ENCODE measurements at regions not wholly inside any gene's neighbourhood (a gene's known extent, or its start where the extent isn't known, plus 50 kb on each side); places are given as distances from the start of the nearest gene placed in this dataset.

- no peak overlapping the region for H3K4me3 ChIP-seq
- no peaks in the 10 kb centered on the region for H3K27me3 ChIP-seq
- no peaks in the 10 kb centered on the region for H3K36me3 ChIP-seq
- no peak for DNase-seq (ENCODE audit: low spot score in 2 of 2)
- no peak overlapping the region for H3K27ac ChIP-seq
- intact Hi-C loops (cut with DNase I; ENCODE audit: low total_unique reads): no loop called here
- H3K4me1 ChIP-seq: no peaks in the 10 kb centered on the region
- TF ChIP-seq POLR2AphosphoS5 (IDR thresholded peaks at IDR 0.05): no peak
- no peak for TF ChIP-seq POLR2A (IDR thresholded peaks at IDR 0.05)
- TF ChIP-seq CTCF (IDR thresholded peaks at IDR 0.05): no peak
- no peaks in the 10 kb centered on the region for H3K9me3 ChIP-seq
Measured at GRCh38 chr5:17399931-17400330, 98.1 kb upstream of the TAF11L2 start.

- intact Hi-C loops (cut with DNase I; ENCODE audit: low total_unique reads): no loop called here
- Histone ChIP-seq H3K4me1 (no peaks in the 10 kb centered on the region), H3K27ac (no peak overlapping the region), H3K27me3 (no peaks in the 10 kb centered on the region), H3K9me3 (no peaks in the 10 kb centered on the region), H3K4me3 (no peak overlapping the region), H3K36me3 (no peaks in the 10 kb centered on the region)
- DNase-seq (ENCODE audit: low spot score in 2 of 2): no peak
- TF ChIP-seq POLR2A (IDR thresholded peaks at IDR 0.05): no peak
- TF ChIP-seq POLR2AphosphoS5 (IDR thresholded peaks at IDR 0.05): no peak
- no peak for TF ChIP-seq CTCF (IDR thresholded peaks at IDR 0.05)
Measured at GRCh38 chr5:17400724-17401469, 97.1 kb upstream of the TAF11L2 start.

GRCh38 chr5:17401470-17402288 is 96.4 kb upstream of the TAF11L2 start:
- Histone ChIP-seq H3K27ac (no peak overlapping the region), H3K27me3 (no peaks in the 10 kb centered on the region), H3K4me3 (no peak overlapping the region), H3K36me3 (no peaks in the 10 kb centered on the region), H3K4me1 (no peaks in the 10 kb centered on the region), H3K9me3 (no peaks in the 10 kb centered on the region)
- no peak for DNase-seq (ENCODE audit: low spot score in 2 of 2)
- intact Hi-C loops (cut with DNase I; ENCODE audit: low total_unique reads): no loop called here
- TF ChIP-seq CTCF (IDR thresholded peaks at IDR 0.05) (no peak), POLR2AphosphoS5 (IDR thresholded peaks at IDR 0.05) (no peak), POLR2A (IDR thresholded peaks at IDR 0.05) (no peak)

- H3K27me3 ChIP-seq: no peaks in the 10 kb centered on the region
- H3K36me3 ChIP-seq: no peaks in the 10 kb centered on the region
- no peaks in the 10 kb centered on the region for H3K4me1 ChIP-seq
- no peak overlapping the region for H3K27ac ChIP-seq
- intact Hi-C loops (cut with DNase I; ENCODE audit: low total_unique reads): no loop called here
- TF ChIP-seq CTCF (IDR thresholded peaks at IDR 0.05) (no peak), POLR2A (IDR thresholded peaks at IDR 0.05) (no peak), POLR2AphosphoS5 (IDR thresholded peaks at IDR 0.05) (no peak)
- DNase-seq (ENCODE audit: low spot score in 2 of 2): no peak
- no peak overlapping the region for H3K4me3 ChIP-seq
- H3K9me3 ChIP-seq: no peaks in the 10 kb centered on the region
Measured at GRCh38 chr5:17402289-17403121, 95.5 kb upstream of the TAF11L2 start.

Data from breast epithelium (tissue), 4 donors.